ENCODE measurements at regions not wholly inside any gene's neighbourhood (a gene's known extent, or its start where the extent isn't known, plus 50 kb on each side); places are given as distances from the start of the nearest gene placed in this dataset.

DNA sequence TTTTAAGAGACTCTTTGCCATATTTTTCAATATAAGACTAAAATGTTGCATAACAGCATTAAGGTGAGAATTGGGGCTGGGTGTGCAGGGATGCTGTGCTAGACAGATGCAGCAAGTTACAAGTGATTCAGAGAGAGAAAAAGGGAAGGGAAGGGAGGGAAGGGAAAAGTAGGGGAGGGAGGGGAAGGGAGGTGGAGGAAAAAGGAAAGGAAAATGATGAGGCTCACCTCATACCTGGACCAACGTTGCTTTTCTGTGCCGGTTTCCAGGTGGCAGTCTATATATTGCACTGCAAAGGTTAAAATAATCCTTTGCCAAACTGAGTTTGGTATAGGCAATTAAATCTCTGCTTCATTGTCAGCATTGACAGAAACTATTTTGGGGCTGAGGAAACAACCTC lies 155.4 kb upstream of the LAMA2 start:
- Histone ChIP-seq H3K4me1 (replicated peaks) (no peaks in the 10 kb centered on the region), H3K27ac (no peak overlapping the region), H3K27me3 (replicated peaks; ENCODE audit: insufficient read depth) (no peaks in the 10 kb centered on the region), H3K9me3 (no peaks in the 10 kb centered on the region), H3K4me3 (no peak overlapping the region), H3K36me3 (no peaks in the 10 kb centered on the region)
- TF ChIP-seq, protein P1, sequence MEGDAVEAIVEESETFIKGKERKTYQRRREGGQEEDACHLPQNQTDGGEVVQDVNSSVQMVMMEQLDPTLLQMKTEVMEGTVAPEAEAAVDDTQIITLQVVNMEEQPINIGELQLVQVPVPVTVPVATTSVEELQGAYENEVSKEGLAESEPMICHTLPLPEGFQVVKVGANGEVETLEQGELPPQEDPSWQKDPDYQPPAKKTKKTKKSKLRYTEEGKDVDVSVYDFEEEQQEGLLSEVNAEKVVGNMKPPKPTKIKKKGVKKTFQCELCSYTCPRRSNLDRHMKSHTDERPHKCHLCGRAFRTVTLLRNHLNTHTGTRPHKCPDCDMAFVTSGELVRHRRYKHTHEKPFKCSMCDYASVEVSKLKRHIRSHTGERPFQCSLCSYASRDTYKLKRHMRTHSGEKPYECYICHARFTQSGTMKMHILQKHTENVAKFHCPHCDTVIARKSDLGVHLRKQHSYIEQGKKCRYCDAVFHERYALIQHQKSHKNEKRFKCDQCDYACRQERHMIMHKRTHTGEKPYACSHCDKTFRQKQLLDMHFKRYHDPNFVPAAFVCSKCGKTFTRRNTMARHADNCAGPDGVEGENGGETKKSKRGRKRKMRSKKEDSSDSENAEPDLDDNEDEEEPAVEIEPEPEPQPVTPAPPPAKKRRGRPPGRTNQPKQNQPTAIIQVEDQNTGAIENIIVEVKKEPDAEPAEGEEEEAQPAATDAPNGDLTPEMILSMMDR (IDR thresholded peaks at IDR 0.05) = no peak
- TF ChIP-seq POLR2A (IDR thresholded peaks at IDR 0.05) (no peak), POLR2AphosphoS5 (IDR thresholded peaks at IDR 0.05) (no peak)
- no peak for DNase-seq (ENCODE audit: low spot score)
- 70% methylated on average over 2 of the region's 2 CpGs for WGBS
- intact Hi-C loops (cut with DNase I) = loop anchor here (5.0 to 10.0 kb wide), 2 partner anchors 525 to 637 kb away; no protein-coding TSS in a partner anchor

DNA sequence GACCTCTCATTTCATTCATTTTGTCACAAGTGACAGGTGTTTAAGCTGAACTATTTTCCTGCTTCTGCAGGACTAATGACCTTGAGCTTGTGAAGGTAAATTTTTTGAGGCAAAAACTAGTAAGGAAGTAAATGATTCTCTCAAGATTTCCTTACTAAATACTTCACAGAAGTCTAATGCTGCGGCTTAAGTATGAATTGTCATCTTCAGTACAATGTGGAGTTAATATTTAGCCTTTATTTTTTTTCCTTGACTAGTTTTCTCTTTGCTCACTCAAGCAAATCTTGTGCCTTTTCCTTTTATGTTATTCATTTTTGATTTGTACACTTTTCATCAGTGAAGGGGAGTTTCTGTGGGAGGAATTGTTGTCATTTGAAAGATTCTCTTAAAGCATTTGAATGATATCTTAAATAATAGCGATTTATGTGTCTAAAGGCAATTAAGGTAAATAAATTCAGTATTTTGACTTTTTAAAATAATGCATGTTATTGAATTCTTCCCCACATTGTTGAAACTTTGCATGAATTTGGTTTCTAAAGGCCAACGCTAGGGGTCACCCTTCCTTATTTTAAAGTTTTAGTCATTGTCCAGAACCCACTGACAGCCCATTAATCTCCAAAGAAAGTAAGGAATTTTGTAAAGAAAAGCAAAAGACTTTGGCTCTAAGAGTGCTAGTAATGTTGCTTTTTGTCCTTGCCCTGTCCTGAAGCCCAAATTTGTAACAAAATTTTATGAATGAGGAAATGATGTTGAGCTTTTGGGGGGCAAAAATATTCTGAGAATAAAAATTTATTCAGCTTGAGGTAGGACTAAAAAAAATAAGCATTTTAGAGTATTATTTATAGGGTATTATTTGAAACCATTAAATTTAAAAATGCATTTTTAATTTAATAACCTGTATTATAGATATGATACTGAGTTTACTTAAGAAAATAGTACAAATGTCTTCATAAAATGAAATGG lies 157.4 kb upstream of the LAMA2 start:
- intact Hi-C loops (cut with DNase I) = loop anchor here (5.0 to 10.0 kb wide), 2 partner anchors 527 to 639 kb away; no protein-coding TSS in a partner anchor
- Histone ChIP-seq H3K36me3 (no peaks in the 10 kb centered on the region), H3K27me3 (replicated peaks; ENCODE audit: insufficient read depth) (no peaks in the 10 kb centered on the region), H3K27ac (no peak overlapping the region), H3K9me3 (no peaks in the 10 kb centered on the region), H3K4me3 (no peak overlapping the region), H3K4me1 (replicated peaks) (no peaks in the 10 kb centered on the region)
- no peak for DNase-seq (ENCODE audit: low spot score)
- TF ChIP-seq POLR2A (IDR thresholded peaks at IDR 0.05) = no peak
- TF ChIP-seq, protein P1 (IDR thresholded peaks at IDR 0.05) = peak in 3 of 4 experiments; percentile 41 to 52 (median 48)
- 32% methylated on average over 3 of the region's 3 CpGs for WGBS

DNA sequence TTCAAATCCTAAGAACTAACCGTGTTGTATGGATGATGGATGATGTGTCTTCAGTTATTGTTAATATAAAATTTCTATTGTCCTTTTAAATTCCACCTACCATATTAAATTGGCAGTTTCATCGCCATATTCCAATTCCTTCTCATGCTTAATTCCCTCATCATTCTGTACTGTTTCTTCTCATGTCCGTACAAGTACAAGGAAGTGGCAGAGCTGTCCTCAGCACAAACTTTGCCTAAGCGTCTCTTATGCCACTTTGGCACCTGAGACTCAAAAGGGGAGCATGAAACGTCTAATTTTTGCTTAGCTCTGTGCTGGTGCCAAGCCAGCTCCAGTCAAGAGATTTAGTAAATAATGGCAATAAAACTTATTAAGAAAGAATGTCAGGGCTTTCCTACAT lies 158.2 kb upstream of the LAMA2 start:
- WGBS = 42% methylated on average over 5 of the region's 5 CpGs
- intact Hi-C loops (cut with DNase I) = loop anchor here (5.0 to 10.0 kb wide), 2 partner anchors 528 to 640 kb away; no protein-coding TSS in a partner anchor
- H3K4me1 ChIP-seq (replicated peaks) = no peaks in the 10 kb centered on the region
- H3K4me3 ChIP-seq = no peak overlapping the region
- no peak overlapping the region for H3K27ac ChIP-seq
- no peak for DNase-seq (ENCODE audit: low spot score)
- no peaks in the 10 kb centered on the region for H3K27me3 ChIP-seq (replicated peaks; ENCODE audit: insufficient read depth)
- no peaks in the 10 kb centered on the region for H3K9me3 ChIP-seq
- TF ChIP-seq, protein P1 (IDR thresholded peaks at IDR 0.05) = no peak
- TF ChIP-seq POLR2AphosphoS5 (IDR thresholded peaks at IDR 0.05) = no peak
- TF ChIP-seq POLR2A (IDR thresholded peaks at IDR 0.05) = no peak
- H3K36me3 ChIP-seq = no peaks in the 10 kb centered on the region

DNA sequence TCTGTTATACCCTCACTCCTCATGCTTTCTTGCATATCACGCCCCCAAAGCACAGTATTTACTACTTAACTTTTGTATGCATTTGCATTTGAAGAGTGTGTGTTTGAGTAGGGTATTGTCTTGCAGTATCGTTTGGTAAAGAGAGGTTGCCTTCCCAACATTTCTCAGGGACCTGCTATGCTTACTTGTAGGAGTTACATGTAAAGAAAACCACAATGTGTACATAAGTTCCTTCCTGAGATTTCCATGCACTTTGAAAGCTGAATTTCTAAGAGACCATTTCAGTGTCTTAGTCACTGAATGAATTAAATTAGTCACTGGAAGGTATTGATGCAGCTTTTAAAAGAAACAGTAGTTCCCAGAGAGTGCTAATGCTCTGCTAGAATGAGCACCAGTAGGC lies 159.3 kb upstream of the LAMA2 start:
- H3K36me3 ChIP-seq = no peaks in the 10 kb centered on the region
- H3K9me3 ChIP-seq = no peaks in the 10 kb centered on the region
- WGBS = 73% methylated on average over 2 of the region's 2 CpGs
- no peak overlapping the region for H3K27ac ChIP-seq
- H3K4me3 ChIP-seq = no peak overlapping the region
- no peak for DNase-seq (ENCODE audit: low spot score)
- no peaks in the 10 kb centered on the region for H3K27me3 ChIP-seq (replicated peaks; ENCODE audit: insufficient read depth)
- TF ChIP-seq POLR2AphosphoS5 (IDR thresholded peaks at IDR 0.05) (no peak), POLR2A (IDR thresholded peaks at IDR 0.05) (no peak)
- TF ChIP-seq, protein P1 (IDR thresholded peaks at IDR 0.05) = no peak
- no peaks in the 10 kb centered on the region for H3K4me1 ChIP-seq (replicated peaks)
- intact Hi-C loops (cut with DNase I) = loop anchor here (10.0 kb wide), 1 partner anchor 641 kb away; no protein-coding TSS in a partner anchor
